GM12892 (cell line): ENCODE measurements at regions not wholly inside any gene's neighbourhood (a gene's known extent, or its start where the extent isn't known, plus 50 kb on each side); places are given as distances from the start of the nearest gene placed in this dataset.

Source experiments
- POLR2A ChIP-seq: IDR thresholded peaks from 2 replicates; pipeline ENCODE4 v1.6.1; 2011; ENCODE audit warnings: low read depth, low read length, control low read depth
- TAF1 ChIP-seq: IDR thresholded peaks from 2 replicates; pipeline ENCODE4 v1.6.1; 2011; ENCODE audit warnings: low read depth, mild to moderate bottlenecking, control low read depth, low read length, borderline replicate concordance

GRCh38 chr10:56934515-56934914, 573.5 kb upstream of the ZWINT start:
- TF ChIP-seq POLR2A (no peak), TAF1 (no peak)
